HepG2 (cell line): ENCODE measurements at regions not wholly inside any gene's neighbourhood (a gene's known extent, or its start where the extent isn't known, plus 50 kb on each side); places are given as distances from the start of the nearest gene placed in this dataset.

Experiments used
- BCL6 ChIP-seq: IDR thresholded peaks from 2 replicates; pipeline ENCODE4 v1.6.1; 2016; ENCODE audit warnings: missing genetic modification reagents, missing compliant biosample characterization
- CAMTA2 ChIP-seq: sonication (generic); formaldehyde crosslinking; IDR thresholded peaks from 2 replicates; pipeline ENCODE4 v1.4.0; 2020; ENCODE audit warnings: mild to moderate bottlenecking, missing genetic modification reagents, borderline replicate concordance
- CHD4 ChIP-seq: fragments of 200-600 bp; sonication (generic); IDR thresholded peaks from 2 replicates; pipeline ENCODE4 v1.7.0; 2017; ENCODE audit warnings: mild to moderate bottlenecking, low read length, borderline replicate concordance
- ELF1 ChIP-seq: sonication (generic); formaldehyde crosslinking; IDR thresholded peaks from 2 replicates; pipeline ENCODE4 v1.4.0; 2020; ENCODE audit warnings: missing genetic modification reagents
- ELF3 ChIP-seq: IDR thresholded peaks from 2 replicates; pipeline ENCODE4 v1.6.1; 2016; ENCODE audit warnings: missing genetic modification reagents, missing compliant biosample characterization
- ETV5 ChIP-seq: IDR thresholded peaks from 2 replicates; pipeline ENCODE4 v1.6.1; 2018; ENCODE audit warnings: missing biosample characterization, missing genetic modification reagents, inconsistent platforms, borderline replicate concordance
- FOSL2 ChIP-seq: sonication (generic); formaldehyde crosslinking; IDR thresholded peaks from 2 replicates; pipeline ENCODE4 v1.4.0; 2020; ENCODE audit warnings: missing genetic modification reagents
- GATAD2A ChIP-seq: IDR thresholded peaks from 2 replicates; pipeline ENCODE4 v1.6.1; 2016
- HDAC1 ChIP-seq: sonication (generic); formaldehyde crosslinking; IDR thresholded peaks from 2 replicates; pipeline ENCODE4 v1.5.1; 2020; ENCODE audit warnings: mild to moderate bottlenecking, missing genetic modification reagents
- HNF4A ChIP-seq: sonication (generic); formaldehyde crosslinking; IDR thresholded peaks from 2 replicates; pipeline ENCODE4 v1.4.0; 2020; ENCODE audit warnings: missing genetic modification reagents
- HNF4G ChIP-seq, 2 experiments: sonication (generic) in 1 of 2; formaldehyde crosslinking in 1 of 2; IDR thresholded peaks; 2 replicates each; pipeline versions ENCODE4 v1.4.0 to v1.6.1; 2011 to 2020; ENCODE audit warnings: borderline replicate concordance in 2 of 2, low read depth in 2 of 2, mild to moderate bottlenecking in 2 of 2, low read length in 1 of 2, missing genetic modification reagents in 1 of 2, moderate library complexity in 1 of 2
- JUN ChIP-seq: sonication (generic); formaldehyde crosslinking; IDR thresholded peaks from 2 replicates; pipeline ENCODE4 v1.4.0; 2020; ENCODE audit warnings: mild to moderate bottlenecking, missing genetic modification reagents
- KLF11 ChIP-seq: IDR thresholded peaks from 2 replicates; pipeline ENCODE4 v1.6.1; 2016; ENCODE audit warnings: missing compliant biosample characterization
- KLF6 ChIP-seq: IDR thresholded peaks from 2 replicates; pipeline ENCODE4 v1.8.0; 2016; ENCODE audit warnings: missing biosample characterization, missing genetic modification reagents
- NCOA5 ChIP-seq: sonication (generic); formaldehyde crosslinking; IDR thresholded peaks from 2 replicates; pipeline ENCODE4 v1.4.0; 2020; ENCODE audit warnings: missing genetic modification reagents
- PHF21A ChIP-seq: sonication (generic); formaldehyde crosslinking; IDR thresholded peaks from 2 replicates; pipeline ENCODE4 v1.5.0; 2020; ENCODE audit warnings: mild to moderate bottlenecking, missing genetic modification reagents
- SMC3 ChIP-seq: IDR thresholded peaks from 2 replicates; pipeline ENCODE4 v1.6.1; 2011; ENCODE audit warnings: low read length, improper control_type of control experiment
- SYNCRIP ChIP-seq: fragments of 200-400 bp; formaldehyde crosslinking; IDR thresholded peaks from 2 replicates; pipeline ENCODE4 v1.6.1; 2018; ENCODE audit warnings: mild to moderate bottlenecking, low read depth, low read length; ENCODE audit not compliant: insufficient read depth
- ZNF138 ChIP-seq: sonication (generic); formaldehyde crosslinking; IDR thresholded peaks from 2 replicates; pipeline ENCODE4 v1.5.0; 2020; ENCODE audit warnings: mild to moderate bottlenecking, low read depth, missing genetic modification reagents
- ZNF225 ChIP-seq: sonication (generic); formaldehyde crosslinking; IDR thresholded peaks from 2 replicates; pipeline ENCODE4 v1.4.0; 2020; ENCODE audit warnings: mild to moderate bottlenecking, missing genetic modification reagents
- ZSCAN12 ChIP-seq: sonication (generic); formaldehyde crosslinking; IDR thresholded peaks from 2 replicates; pipeline ENCODE4 v1.9.0; 2021; ENCODE audit warnings: mild to moderate bottlenecking, missing genetic modification reagents
- TF ChIP-seq, protein P1 (sequence below): sonication (generic); formaldehyde crosslinking; IDR thresholded peaks from 2 replicates; pipeline ENCODE4 v1.5.0; 2020; ENCODE audit warnings: missing genetic modification reagents
- TF ChIP-seq, protein P2 (sequence below): sonication (generic); formaldehyde crosslinking; IDR thresholded peaks from 2 replicates; pipeline ENCODE4 v1.8.0; 2022; ENCODE audit warnings: missing genetic modification reagents, mild to moderate bottlenecking, inconsistent platforms, borderline replicate concordance
- TF ChIP-seq, protein P3 (sequence below): sonication (generic); formaldehyde crosslinking; IDR thresholded peaks from 2 replicates; pipeline ENCODE4 v1.4.0; 2020; ENCODE audit warnings: mild to moderate bottlenecking, missing genetic modification reagents
- TF ChIP-seq, protein P4 (sequence below): sonication (generic); formaldehyde crosslinking; IDR thresholded peaks from 2 replicates; pipeline ENCODE4 v1.4.0; 2020; ENCODE audit warnings: missing genetic modification reagents, mild to moderate bottlenecking, borderline replicate concordance
- TF ChIP-seq, protein P5 (sequence below): sonication (generic); formaldehyde crosslinking; conservative IDR thresholded peaks from 2 replicates; pipeline ENCODE4 v1.8.0; 2022; ENCODE audit warnings: mild to moderate bottlenecking, moderate library complexity, missing genetic modification reagents

DNA sequence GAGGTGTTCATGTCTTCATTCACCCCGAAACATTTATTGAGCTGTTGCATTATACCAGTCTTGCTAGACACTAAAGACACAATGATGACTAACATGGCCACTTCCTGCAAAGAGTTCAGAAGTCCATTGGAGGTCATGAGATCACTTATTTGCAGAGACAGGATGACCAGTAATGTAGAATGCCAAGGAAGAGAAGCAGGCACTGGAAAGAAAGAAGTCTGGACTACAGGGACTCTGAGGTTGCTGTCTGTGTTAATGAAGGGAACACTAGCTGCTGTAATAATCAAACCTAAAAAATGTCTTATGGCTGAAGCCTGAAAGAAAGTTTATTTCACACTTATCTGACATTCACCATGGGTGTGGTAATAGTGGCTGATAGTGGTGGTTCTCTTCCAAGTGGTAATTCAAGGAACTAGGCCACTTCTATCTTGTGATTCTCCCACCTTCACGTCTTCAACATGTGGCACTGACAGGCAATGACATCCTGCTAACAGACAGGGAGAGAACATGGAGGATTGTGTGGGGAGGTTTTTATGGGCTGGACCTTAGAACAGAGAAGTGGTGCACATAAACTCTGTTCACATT, 89.2 kb upstream of the MKLN1 start (continued):
- no peak for TF ChIP-seq CHD4
- TF ChIP-seq SMC3, result no peak
- TF ChIP-seq, protein P1, sequence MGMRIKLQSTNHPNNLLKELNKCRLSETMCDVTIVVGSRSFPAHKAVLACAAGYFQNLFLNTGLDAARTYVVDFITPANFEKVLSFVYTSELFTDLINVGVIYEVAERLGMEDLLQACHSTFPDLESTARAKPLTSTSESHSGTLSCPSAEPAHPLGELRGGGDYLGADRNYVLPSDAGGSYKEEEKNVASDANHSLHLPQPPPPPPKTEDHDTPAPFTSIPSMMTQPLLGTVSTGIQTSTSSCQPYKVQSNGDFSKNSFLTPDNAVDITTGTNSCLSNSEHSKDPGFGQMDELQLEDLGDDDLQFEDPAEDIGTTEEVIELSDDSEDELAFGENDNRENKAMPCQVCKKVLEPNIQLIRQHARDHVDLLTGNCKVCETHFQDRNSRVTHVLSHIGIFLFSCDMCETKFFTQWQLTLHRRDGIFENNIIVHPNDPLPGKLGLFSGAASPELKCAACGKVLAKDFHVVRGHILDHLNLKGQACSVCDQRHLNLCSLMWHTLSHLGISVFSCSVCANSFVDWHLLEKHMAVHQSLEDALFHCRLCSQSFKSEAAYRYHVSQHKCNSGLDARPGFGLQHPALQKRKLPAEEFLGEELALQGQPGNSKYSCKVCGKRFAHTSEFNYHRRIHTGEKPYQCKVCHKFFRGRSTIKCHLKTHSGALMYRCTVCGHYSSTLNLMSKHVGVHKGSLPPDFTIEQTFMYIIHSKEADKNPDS, result no peak
- TF ChIP-seq HNF4G (IDR thresholded peaks at IDR 0.05; ENCODE audit: borderline replicate concordance, low read depth, low read length), result no peak
- TF ChIP-seq HNF4G (CRISPR knock-in tag; IDR thresholded peaks at IDR 0.05; ENCODE audit: borderline replicate concordance, low read depth), result no peak
- peak; percentile 86 for TF ChIP-seq FOSL2 (CRISPR knock-in tag)
- TF ChIP-seq HDAC1 (CRISPR knock-in tag), result no peak
- peak; percentile 54 for TF ChIP-seq HNF4A
- TF ChIP-seq, protein P2, sequence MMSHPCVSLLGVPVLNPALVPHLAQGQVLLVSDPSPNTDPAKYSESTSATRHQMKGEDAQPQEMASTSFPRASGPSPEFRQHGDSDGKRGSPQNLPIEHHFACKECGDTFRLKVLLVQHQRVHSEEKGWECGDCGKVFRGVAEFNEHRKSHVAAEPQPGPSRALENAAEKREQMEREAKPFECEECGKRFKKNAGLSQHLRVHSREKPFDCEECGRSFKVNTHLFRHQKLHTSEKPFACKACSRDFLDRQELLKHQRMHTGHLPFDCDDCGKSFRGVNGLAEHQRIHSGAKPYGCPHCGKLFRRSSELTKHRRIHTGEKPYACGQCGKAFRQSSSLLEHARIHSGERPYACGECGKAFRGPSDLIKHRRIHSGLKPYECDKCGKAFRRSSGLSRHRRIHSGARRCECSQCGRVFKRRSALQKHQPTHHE (CRISPR knock-in tag), result no peak
- TF ChIP-seq, protein P3, sequence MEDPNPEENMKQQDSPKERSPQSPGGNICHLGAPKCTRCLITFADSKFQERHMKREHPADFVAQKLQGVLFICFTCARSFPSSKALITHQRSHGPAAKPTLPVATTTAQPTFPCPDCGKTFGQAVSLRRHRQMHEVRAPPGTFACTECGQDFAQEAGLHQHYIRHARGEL (CRISPR knock-in tag), result no peak
- TF ChIP-seq ELF3 (CRISPR knock-in tag), result peak; percentile 82
- peak; percentile 74; the same call in 1 of the 2 replicates for TF ChIP-seq JUN (CRISPR knock-in tag)
- no peak for TF ChIP-seq KLF11 (CRISPR knock-in tag)
- no peak for TF ChIP-seq ZNF225 (CRISPR knock-in tag)
- peak; percentile 79; the same call in 1 of the 2 replicates for TF ChIP-seq ETV5 (CRISPR knock-in tag)
- TF ChIP-seq, protein P4, sequence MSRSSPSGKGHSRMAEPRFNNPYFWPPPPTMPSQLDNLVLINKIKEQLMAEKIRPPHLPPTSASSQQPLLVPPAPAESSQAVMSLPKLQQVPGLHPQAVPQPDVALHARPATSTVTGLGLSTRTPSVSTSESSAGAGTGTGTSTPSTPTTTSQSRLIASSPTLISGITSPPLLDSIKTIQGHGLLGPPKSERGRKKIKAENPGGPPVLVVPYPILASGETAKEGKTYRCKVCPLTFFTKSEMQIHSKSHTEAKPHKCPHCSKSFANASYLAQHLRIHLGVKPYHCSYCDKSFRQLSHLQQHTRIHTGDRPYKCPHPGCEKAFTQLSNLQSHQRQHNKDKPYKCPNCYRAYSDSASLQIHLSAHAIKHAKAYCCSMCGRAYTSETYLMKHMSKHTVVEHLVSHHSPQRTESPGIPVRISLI (CRISPR knock-in tag), result no peak
- peak; percentile 69; the same call in 1 of the 2 replicates for TF ChIP-seq GATAD2A (CRISPR knock-in tag)
- no peak for TF ChIP-seq SYNCRIP
- TF ChIP-seq KLF6 (CRISPR knock-in tag), result no peak
- no peak for TF ChIP-seq BCL6 (CRISPR knock-in tag)
- no peak for TF ChIP-seq ZSCAN12
- peak; percentile 58; the same call in 1 of the 2 replicates for TF ChIP-seq ELF1 (CRISPR knock-in tag)
- TF ChIP-seq NCOA5 (CRISPR knock-in tag), result no peak
- TF ChIP-seq, protein P5, sequence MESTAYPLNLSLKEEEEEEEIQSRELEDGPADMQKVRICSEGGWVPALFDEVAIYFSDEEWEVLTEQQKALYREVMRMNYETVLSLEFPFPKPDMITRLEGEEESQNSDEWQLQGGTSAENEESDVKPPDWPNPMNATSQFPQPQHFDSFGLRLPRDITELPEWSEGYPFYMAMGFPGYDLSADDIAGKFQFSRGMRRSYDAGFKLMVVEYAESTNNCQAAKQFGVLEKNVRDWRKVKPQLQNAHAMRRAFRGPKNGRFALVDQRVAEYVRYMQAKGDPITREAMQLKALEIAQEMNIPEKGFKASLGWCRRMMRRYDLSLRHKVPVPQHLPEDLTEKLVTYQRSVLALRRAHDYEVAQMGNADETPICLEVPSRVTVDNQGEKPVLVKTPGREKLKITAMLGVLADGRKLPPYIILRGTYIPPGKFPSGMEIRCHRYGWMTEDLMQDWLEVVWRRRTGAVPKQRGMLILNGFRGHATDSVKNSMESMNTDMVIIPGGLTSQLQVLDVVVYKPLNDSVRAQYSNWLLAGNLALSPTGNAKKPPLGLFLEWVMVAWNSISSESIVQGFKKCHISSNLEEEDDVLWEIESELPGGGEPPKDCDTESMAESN (CRISPR knock-in tag), result no peak
- TF ChIP-seq CAMTA2 (CRISPR knock-in tag), result no peak
- no peak for TF ChIP-seq ZNF138 (CRISPR knock-in tag)
- no peak for TF ChIP-seq PHF21A
